Epithelial cell of proximal tubule (primary cell): ENCODE measurements at regions not wholly inside any gene's neighbourhood (a gene's known extent, or its start where the extent isn't known, plus 50 kb on each side); places are given as distances from the start of the nearest gene placed in this dataset.

Experiments used
- DNase-seq: peaks from one replicate; pipeline ENCODE4 v3.0.0-alpha.2; 2011; ENCODE audit warnings: low read depth
- H3K4me3 ChIP-seq: 2 replicates; pipeline ENCODE4 v1.5.1; 2011; ENCODE audit warnings: low read depth, mild to moderate bottlenecking, low read length
- TF ChIP-seq, protein P1 (sequence below): conservative IDR thresholded peaks from 2 replicates; pipeline ENCODE4 v1.5.1; 2012; ENCODE audit warnings: low read depth, mild to moderate bottlenecking, low read length

DNA sequence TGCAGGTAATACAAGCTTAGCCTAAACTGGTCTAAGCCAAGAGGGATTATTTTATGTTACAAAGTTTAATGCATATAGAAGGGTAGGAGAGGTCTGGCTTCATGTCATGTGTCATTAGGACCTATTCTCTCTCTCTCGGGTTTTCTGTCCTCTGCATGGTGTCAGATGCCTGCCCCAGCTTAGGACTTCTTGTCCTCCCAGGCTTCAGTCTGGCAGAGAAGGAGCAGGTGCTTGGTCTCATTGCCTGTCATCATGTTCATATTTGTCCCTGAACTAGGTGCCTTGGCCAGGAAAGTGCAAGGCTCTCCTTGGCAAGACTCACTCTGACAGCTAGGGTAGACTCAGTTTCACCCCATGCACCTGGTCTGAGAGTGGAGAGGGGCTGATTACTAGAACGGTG lies 126.3 kb downstream of the ADAMTS15 start:
- H3K4me3 ChIP-seq, result no peak overlapping the region
- TF ChIP-seq, protein P1, sequence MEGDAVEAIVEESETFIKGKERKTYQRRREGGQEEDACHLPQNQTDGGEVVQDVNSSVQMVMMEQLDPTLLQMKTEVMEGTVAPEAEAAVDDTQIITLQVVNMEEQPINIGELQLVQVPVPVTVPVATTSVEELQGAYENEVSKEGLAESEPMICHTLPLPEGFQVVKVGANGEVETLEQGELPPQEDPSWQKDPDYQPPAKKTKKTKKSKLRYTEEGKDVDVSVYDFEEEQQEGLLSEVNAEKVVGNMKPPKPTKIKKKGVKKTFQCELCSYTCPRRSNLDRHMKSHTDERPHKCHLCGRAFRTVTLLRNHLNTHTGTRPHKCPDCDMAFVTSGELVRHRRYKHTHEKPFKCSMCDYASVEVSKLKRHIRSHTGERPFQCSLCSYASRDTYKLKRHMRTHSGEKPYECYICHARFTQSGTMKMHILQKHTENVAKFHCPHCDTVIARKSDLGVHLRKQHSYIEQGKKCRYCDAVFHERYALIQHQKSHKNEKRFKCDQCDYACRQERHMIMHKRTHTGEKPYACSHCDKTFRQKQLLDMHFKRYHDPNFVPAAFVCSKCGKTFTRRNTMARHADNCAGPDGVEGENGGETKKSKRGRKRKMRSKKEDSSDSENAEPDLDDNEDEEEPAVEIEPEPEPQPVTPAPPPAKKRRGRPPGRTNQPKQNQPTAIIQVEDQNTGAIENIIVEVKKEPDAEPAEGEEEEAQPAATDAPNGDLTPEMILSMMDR, result no peak
- DNase-seq, result no peak

DNA sequence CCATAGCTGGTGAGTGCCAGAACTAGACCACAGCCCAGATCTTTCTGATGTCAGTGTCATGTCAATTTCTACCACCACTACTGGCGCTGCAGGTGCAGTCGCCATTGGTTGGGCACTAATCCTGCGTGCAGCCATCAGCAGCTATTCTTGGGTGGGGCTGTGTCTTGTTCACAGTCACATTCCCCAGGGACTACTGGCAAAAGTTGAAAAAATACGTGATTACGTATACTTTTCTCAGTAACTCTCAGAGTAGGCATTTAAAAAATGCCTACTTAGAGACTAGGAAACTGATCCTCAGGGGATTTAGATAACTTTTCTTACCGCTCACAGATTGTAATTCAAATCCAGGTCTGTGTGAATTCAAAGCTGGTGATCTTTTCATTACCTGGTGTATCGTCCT lies 127.7 kb downstream of the ADAMTS15 start:
- TF ChIP-seq, protein P1, result no peak
- H3K4me3 ChIP-seq, result no peak overlapping the region
- no peak for DNase-seq

DNA sequence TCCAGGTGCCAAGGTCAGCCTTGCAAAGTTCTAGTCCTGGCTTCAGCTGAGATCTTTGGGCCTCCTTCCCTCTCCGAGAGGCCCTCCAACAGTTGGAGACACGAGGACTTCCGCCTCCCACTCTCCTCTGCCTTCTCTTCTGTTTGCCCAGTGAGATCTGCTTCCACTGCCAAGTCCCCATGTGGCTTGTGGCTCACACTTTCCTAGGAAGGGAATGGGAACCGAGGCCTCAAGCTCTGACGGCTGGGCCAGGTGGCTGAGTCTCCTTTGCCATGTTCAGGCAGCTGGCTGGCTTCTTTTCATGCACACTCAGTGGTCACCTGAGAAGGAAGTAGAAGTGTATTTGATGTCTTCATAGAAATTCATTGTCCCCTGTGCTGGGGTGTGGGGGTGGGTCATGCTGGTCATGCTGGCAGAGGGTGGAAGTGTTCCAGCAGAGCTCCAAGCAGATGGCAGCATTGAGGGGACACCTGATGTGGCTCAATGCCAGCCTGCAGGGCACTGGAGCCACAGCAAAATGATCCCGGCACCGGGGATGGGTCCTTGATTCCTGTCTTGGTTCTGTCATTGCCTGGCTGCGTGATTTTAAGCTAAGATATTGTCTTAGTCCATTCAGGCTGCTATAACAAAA lies 130.4 kb downstream of the ADAMTS15 start:
- H3K4me3 ChIP-seq, result no peak overlapping the region
- no peak for DNase-seq
- TF ChIP-seq, protein P1, result no peak

DNA sequence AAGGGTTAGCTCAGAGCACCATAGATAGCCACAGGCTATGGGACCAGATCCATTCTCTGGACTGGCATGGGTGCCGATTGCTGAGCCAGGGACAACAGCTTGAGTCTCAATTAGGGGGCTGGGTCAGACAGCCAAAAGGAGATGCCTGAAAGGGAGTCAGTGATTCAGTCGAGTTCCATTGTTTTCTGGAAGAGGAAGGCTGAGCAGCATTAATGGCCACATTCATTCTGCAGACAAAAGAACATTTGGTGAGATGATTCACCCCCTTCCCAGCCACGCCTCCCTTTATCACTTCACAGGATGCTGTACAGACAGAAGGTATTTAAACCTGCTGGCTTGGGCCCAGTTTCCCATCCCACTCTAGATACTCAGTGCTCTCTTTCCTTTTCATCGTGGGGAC lies 131.9 kb downstream of the ADAMTS15 start:
- DNase-seq, result no peak
- TF ChIP-seq, protein P1, result no peak
- H3K4me3 ChIP-seq, result no peak overlapping the region

DNA sequence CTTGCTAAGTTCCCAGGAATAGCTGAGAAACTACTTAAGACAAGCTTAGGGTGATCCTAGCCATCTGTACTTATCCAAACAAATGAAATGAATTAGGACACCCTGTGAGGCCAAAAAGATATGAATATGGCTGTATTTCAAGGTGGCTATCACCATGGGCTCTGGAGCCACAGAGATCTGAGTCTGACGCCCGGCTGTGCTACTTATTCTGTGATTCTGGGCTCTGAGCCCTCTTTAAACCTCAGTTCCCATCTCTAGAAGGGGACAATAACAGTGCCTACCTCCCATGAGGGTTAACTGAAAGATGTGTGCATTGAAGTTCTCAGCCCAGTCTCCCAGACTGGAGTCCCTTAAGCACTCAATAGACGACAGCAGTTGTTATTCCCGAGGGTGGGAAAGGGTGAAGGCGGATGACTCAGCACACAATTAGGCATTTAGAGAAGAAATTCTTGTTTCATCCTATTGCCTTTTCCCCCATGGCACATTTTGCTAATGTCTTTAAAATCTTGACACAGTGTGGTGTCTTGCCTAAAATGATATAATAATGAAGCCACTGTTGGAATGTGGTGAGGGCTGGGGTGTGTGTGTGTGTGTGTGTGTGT lies 132.5 kb downstream of the ADAMTS15 start:
- no peak for DNase-seq
- H3K4me3 ChIP-seq, result no peak overlapping the region
- TF ChIP-seq, protein P1, result no peak

DNA sequence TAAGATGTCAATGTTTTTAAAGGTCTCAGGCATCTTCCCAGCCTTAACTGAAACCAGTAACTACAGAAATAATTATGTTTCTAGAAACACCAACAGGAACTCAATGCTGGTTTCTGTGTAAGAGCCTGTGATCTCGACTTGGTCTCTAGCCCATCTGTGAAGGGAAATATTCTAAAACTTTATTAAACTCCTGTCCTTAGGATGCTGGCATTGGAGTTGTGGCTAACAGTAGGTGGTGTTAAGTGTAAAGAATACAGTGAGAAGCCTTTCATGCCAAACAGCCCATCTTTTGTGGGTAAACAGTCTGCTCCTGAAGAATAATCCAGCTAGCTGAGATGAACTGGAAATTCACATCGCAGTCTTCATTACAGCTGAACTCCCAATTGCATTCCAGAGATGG lies 133.2 kb downstream of the ADAMTS15 start:
- TF ChIP-seq, protein P1, result no peak
- no peak for DNase-seq
- no peak overlapping the region for H3K4me3 ChIP-seq

DNA sequence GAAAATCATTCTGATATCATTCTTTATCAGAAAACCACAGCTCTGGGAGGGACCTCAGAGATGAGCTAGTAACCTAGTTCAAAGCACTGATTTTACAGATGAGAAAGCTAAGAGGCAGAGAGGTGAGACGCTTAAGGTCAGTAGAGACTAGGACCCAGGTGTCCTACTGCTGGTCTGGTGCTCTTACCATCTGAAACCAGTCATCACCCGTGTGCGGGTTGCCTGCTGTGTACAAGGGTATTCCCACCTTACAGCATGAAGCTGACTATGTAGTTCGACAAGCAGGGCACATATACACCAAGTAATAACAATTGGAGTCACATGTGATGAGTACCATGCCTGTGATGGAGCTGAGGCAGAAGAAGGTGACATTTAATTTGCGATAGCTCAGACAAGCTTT lies 133.7 kb downstream of the ADAMTS15 start:
- no peak overlapping the region for H3K4me3 ChIP-seq
- DNase-seq, result no peak
- TF ChIP-seq, protein P1, result no peak
